DND-41 (cell line): ENCODE measurements at regions not wholly inside any gene's neighbourhood (a gene's known extent, or its start where the extent isn't known, plus 50 kb on each side); places are given as distances from the start of the nearest gene placed in this dataset.

Source experiments
- ATAC-seq: fragments of 200-7000 bp; cut with Tn5 transposase; 3 replicates; pipeline ENCODE4 v1.9.1; 2021; ENCODE audit warnings: low read depth; ENCODE audit not compliant: insufficient read depth
- DNase-seq: peaks from one replicate; pipeline ENCODE4 v3.0.0-alpha.2; 2020
- H2AFZ ChIP-seq: 2 replicates; pipeline ENCODE4 v1.6.0; 2012; ENCODE audit warnings: low read depth, low read length
- H3K27ac ChIP-seq: 2 replicates; pipeline ENCODE4 v1.5.1; 2012; ENCODE audit warnings: low read length, inconsistent platforms
- H3K27me3 ChIP-seq: fragments of 200-600 bp; sonication (generic); 2 replicates; pipeline ENCODE4 v1.6.0; 2012; ENCODE audit warnings: low read length, mild to moderate bottlenecking, inconsistent platforms; ENCODE audit not compliant: insufficient read depth, poor library complexity
- H3K36me3 ChIP-seq: 2 replicates; pipeline ENCODE4 v1.5.1; 2012; ENCODE audit warnings: low read length, inconsistent platforms; ENCODE audit not compliant: insufficient read depth
- H3K4me1 ChIP-seq: 2 replicates; pipeline ENCODE4 v1.5.1; 2012; ENCODE audit warnings: mild to moderate bottlenecking, low read length; ENCODE audit not compliant: insufficient read depth
- H3K4me2 ChIP-seq: 2 replicates; pipeline ENCODE4 v1.6.0; 2012; ENCODE audit warnings: mild to moderate bottlenecking, moderate library complexity, low read length, inconsistent platforms; ENCODE audit not compliant: insufficient read depth
- H3K4me3 ChIP-seq, 2 experiments: fragments of 200-600 bp in 1 of 2; shearing (Covaris generic) in 1 of 2; 2 replicates each; pipeline ENCODE4 v1.5.1; 2012 to 2016; ENCODE audit warnings: inconsistent platforms in 2 of 2, low read length in 2 of 2, mild to moderate bottlenecking in 2 of 2, low read depth in 1 of 2, moderate library complexity in 1 of 2
- H3K79me2 ChIP-seq: 2 replicates; pipeline ENCODE4 v1.6.0; 2012; ENCODE audit warnings: low read length, inconsistent platforms; ENCODE audit not compliant: insufficient read depth
- H3K9ac ChIP-seq: 2 replicates; pipeline ENCODE4 v1.6.0; 2012; ENCODE audit warnings: low read depth, mild to moderate bottlenecking, inconsistent platforms, low read length, moderate library complexity
- H3K9me3 ChIP-seq: 2 replicates; pipeline ENCODE4 v1.5.1; 2012; ENCODE audit warnings: low read length, moderate library complexity, mild to moderate bottlenecking, inconsistent platforms; ENCODE audit not compliant: insufficient read depth, severe bottlenecking
- H4K20me1 ChIP-seq: 2 replicates; pipeline ENCODE4 v1.6.0; 2012; ENCODE audit warnings: low read length; ENCODE audit not compliant: insufficient read depth
- CTCF ChIP-seq: IDR thresholded peaks from 2 replicates; pipeline ENCODE4 v1.5.1; 2012; ENCODE audit warnings: borderline replicate concordance, low read length, moderate library complexity, mild to moderate bottlenecking; ENCODE audit not compliant: poor library complexity, severe bottlenecking; ENCODE audit errors: extremely low read depth
- EZH2 ChIP-seq: IDR thresholded peaks from 3 replicates; pipeline ENCODE4 v1.6.1; 2012; ENCODE audit warnings: borderline replicate concordance, low read depth, mild to moderate bottlenecking, moderate library complexity, low read length, inconsistent platforms; ENCODE audit not compliant: severe bottlenecking

GRCh38 chr10:120005207-120006201, 113.0 kb downstream of the SEC23IP start:
- ATAC-seq: no peak
- Histone ChIP-seq H3K4me2 (no peak overlapping the region), H2AFZ (no peak overlapping the region)

GRCh38 chr10:120007261-120007660, 114.7 kb downstream of the SEC23IP start:
- Histone ChIP-seq H2AFZ (no peak overlapping the region), H3K79me2 (no peaks in the 10 kb centered on the region), H3K27me3 (no peaks in the 10 kb centered on the region), H3K27ac (no peak overlapping the region), H3K9ac (no peak overlapping the region), H3K4me2 (no peak overlapping the region), H3K9me3 (no peaks in the 10 kb centered on the region), H3K4me3 (no peak overlapping the region), H3K4me1 (no peaks in the 10 kb centered on the region), H4K20me1 (no peaks in the 10 kb centered on the region), H3K36me3 (no peaks in the 10 kb centered on the region)
- no peak for ATAC-seq
- DNase-seq: no peak
- TF ChIP-seq CTCF (no peak), EZH2 (no peak)

More at GRCh38 chr10:120005207-120006201, 113.0 kb downstream of the SEC23IP start:
- Histone ChIP-seq H3K4me1 (no peaks in the 10 kb centered on the region), H3K79me2 (no peaks in the 10 kb centered on the region), H3K4me3 (no peak overlapping the region), H3K27me3 (no peaks in the 10 kb centered on the region), H4K20me1 (no peaks in the 10 kb centered on the region), H3K9me3 (no peaks in the 10 kb centered on the region), H3K36me3 (no peaks in the 10 kb centered on the region), H3K9ac (no peak overlapping the region), H3K27ac (no peak overlapping the region)
- TF ChIP-seq CTCF (no peak), EZH2 (no peak)
- no peak for DNase-seq

GRCh38 chr10:120011359-120012130, 119.0 kb downstream of the SEC23IP start:
- no peak overlapping the region for H3K27ac ChIP-seq
- H3K9ac ChIP-seq: no peak overlapping the region
- H4K20me1 ChIP-seq: no peaks in the 10 kb centered on the region
- H3K36me3 ChIP-seq: no peaks in the 10 kb centered on the region
- no peaks in the 10 kb centered on the region for H3K79me2 ChIP-seq
- no peak for DNase-seq
- H2AFZ ChIP-seq: no peak overlapping the region
- no peak for ATAC-seq
- H3K4me2 ChIP-seq: no peak overlapping the region
- no peaks in the 10 kb centered on the region for H3K9me3 ChIP-seq
- no peak overlapping the region for H3K4me3 ChIP-seq
- TF ChIP-seq CTCF (no peak), EZH2 (no peak)
- H3K27me3 ChIP-seq: no peaks in the 10 kb centered on the region
- no peaks in the 10 kb centered on the region for H3K4me1 ChIP-seq
